Frontal cortex (tissue), 3 donors: ENCODE measurements at regions not wholly inside any gene's neighbourhood (a gene's known extent, or its start where the extent isn't known, plus 50 kb on each side); places are given as distances from the start of the nearest gene placed in this dataset.
A peak's percentile ranks its signal among the peaks of the same experiment; 100 is the strongest.

Experiments used
- DNase-seq, 2 donors: peaks; one replicate each; pipeline ENCODE4 v3.0.0; 2012; ENCODE audit warnings: low spot score in 2 of 2
- FAIRE-seq: peaks from 2 replicates; lab custom pipeline; 2012; peaks lifted over from hg19 to GRCh38; lab: Jason Lieb, UNC
- donor health status: control.
- donor health status: control.
- donor health status: control.

- no peak for FAIRE-seq
These were observed 114.3 kb upstream of the PLPPR4 start for GRCh38 chr1:99149952-99150351.

GRCh38 chr1:99152132-99152531 is 112.2 kb upstream of the PLPPR4 start:
- FAIRE-seq (no peak), DNase-seq (no peak)

More at GRCh38 chr1:99149952-99150351, 114.3 kb upstream of the PLPPR4 start:
- DNase-seq: no peak

- no peak for FAIRE-seq
- DNase-seq: no peak
These were observed 100.6 kb upstream of the PLPPR4 start for GRCh38 chr1:99163671-99164070.

- DNase-seq: no peak
- FAIRE-seq: no peak
These were observed 93.8 kb upstream of the PLPPR4 start for GRCh38 chr1:99170516-99170915.

- DNase-seq (no peak), FAIRE-seq (no peak)
These were observed 93.0 kb upstream of the PLPPR4 start for GRCh38 chr1:99171184-99171813.

- DNase-seq (no peak), FAIRE-seq (no peak)
These were observed 91.0 kb upstream of the PLPPR4 start for GRCh38 chr1:99173282-99173681.

GRCh38 chr1:99173900-99174299 is 90.4 kb upstream of the PLPPR4 start:
- no peak for FAIRE-seq
- no peak for DNase-seq

- FAIRE-seq: no peak
- DNase-seq: no peak
These were observed 87.5 kb upstream of the PLPPR4 start for GRCh38 chr1:99176753-99177152.

- no peak for FAIRE-seq
These were observed 86.8 kb upstream of the PLPPR4 start for GRCh38 chr1:99177465-99177864.

GRCh38 chr1:99180343-99180808 is 83.9 kb upstream of the PLPPR4 start:
- DNase-seq: peak in 1 of 2 donors; percentile 9
- peak; percentile 98 for FAIRE-seq

More at GRCh38 chr1:99177465-99177864, 86.8 kb upstream of the PLPPR4 start:
- no peak for DNase-seq

- FAIRE-seq (no peak), DNase-seq (no peak)
These were observed 83.4 kb upstream of the PLPPR4 start for GRCh38 chr1:99180915-99181314.

- FAIRE-seq (no peak), DNase-seq (no peak)
These were observed 82.4 kb upstream of the PLPPR4 start for GRCh38 chr1:99181892-99182291.

- FAIRE-seq (no peak), DNase-seq (no peak)
These were observed 79.1 kb upstream of the PLPPR4 start for GRCh38 chr1:99185196-99185595.

GRCh38 chr1:99193431-99193830 is 70.9 kb upstream of the PLPPR4 start:
- FAIRE-seq (no peak), DNase-seq (no peak)

- no peak for FAIRE-seq
These were observed 65.9 kb upstream of the PLPPR4 start for GRCh38 chr1:99198393-99198792.

GRCh38 chr1:99207216-99207615 is 57.1 kb upstream of the PLPPR4 start:
- FAIRE-seq: no peak
- DNase-seq: no peak

More at GRCh38 chr1:99198393-99198792, 65.9 kb upstream of the PLPPR4 start:
- no peak for DNase-seq
